Liver (tissue), 3 donors: ENCODE measurements at regions not wholly inside any gene's neighbourhood (a gene's known extent, or its start where the extent isn't known, plus 50 kb on each side); places are given as distances from the start of the nearest gene placed in this dataset.

Experiments used
- RXRA ChIP-seq, 2 donors: IDR thresholded peaks; 2 replicates each; pipeline ENCODE4 v1.6.1; 2017 to 2018; ENCODE audit warnings: antibody characterized with exemption in 2 of 2, mild to moderate bottlenecking in 1 of 2
- SP1 ChIP-seq: IDR thresholded peaks from 2 replicates; pipeline ENCODE4 v1.6.1; 2018; ENCODE audit warnings: antibody characterized with exemption, mild to moderate bottlenecking
- TF ChIP-seq, protein P1 (sequence below): fragments of 150-350 bp; IDR thresholded peaks from 2 replicates; pipeline ENCODE4 v1.5.1; 2017; ENCODE audit warnings: improper control_type of control experiment, low read depth, low read length; ENCODE audit not compliant: missing input control
- TF ChIP-seq, protein P2 (sequence below): IDR thresholded peaks from 2 replicates; pipeline ENCODE4 v1.6.1; 2016; ENCODE audit warnings: antibody characterized with exemption, mild to moderate bottlenecking
- donor health status: healthy.
- donor health status: healthy.

DNA sequence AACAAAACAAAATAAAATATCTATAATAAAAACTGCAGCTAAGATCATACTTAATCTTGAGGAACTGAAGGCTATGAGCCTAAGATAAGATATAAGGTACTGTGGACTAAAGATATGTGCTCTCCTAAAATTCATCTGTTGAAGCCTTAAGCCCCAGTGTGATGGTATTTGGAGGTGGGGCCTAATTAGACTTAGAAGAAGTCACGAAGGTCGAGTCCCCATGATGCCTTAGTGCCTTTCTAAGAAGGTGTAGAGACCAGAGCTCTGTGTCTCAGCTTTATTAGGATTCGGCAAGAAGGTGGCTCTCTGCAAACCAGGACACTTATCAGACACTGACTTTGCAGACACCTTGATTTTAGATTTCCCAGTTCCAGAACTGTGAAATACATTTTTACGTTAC is 622.0 kb upstream of the BRINP3 start:
- TF ChIP-seq, protein P1, sequence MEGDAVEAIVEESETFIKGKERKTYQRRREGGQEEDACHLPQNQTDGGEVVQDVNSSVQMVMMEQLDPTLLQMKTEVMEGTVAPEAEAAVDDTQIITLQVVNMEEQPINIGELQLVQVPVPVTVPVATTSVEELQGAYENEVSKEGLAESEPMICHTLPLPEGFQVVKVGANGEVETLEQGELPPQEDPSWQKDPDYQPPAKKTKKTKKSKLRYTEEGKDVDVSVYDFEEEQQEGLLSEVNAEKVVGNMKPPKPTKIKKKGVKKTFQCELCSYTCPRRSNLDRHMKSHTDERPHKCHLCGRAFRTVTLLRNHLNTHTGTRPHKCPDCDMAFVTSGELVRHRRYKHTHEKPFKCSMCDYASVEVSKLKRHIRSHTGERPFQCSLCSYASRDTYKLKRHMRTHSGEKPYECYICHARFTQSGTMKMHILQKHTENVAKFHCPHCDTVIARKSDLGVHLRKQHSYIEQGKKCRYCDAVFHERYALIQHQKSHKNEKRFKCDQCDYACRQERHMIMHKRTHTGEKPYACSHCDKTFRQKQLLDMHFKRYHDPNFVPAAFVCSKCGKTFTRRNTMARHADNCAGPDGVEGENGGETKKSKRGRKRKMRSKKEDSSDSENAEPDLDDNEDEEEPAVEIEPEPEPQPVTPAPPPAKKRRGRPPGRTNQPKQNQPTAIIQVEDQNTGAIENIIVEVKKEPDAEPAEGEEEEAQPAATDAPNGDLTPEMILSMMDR: no peak
- TF ChIP-seq SP1: no peak
- TF ChIP-seq, protein P2, sequence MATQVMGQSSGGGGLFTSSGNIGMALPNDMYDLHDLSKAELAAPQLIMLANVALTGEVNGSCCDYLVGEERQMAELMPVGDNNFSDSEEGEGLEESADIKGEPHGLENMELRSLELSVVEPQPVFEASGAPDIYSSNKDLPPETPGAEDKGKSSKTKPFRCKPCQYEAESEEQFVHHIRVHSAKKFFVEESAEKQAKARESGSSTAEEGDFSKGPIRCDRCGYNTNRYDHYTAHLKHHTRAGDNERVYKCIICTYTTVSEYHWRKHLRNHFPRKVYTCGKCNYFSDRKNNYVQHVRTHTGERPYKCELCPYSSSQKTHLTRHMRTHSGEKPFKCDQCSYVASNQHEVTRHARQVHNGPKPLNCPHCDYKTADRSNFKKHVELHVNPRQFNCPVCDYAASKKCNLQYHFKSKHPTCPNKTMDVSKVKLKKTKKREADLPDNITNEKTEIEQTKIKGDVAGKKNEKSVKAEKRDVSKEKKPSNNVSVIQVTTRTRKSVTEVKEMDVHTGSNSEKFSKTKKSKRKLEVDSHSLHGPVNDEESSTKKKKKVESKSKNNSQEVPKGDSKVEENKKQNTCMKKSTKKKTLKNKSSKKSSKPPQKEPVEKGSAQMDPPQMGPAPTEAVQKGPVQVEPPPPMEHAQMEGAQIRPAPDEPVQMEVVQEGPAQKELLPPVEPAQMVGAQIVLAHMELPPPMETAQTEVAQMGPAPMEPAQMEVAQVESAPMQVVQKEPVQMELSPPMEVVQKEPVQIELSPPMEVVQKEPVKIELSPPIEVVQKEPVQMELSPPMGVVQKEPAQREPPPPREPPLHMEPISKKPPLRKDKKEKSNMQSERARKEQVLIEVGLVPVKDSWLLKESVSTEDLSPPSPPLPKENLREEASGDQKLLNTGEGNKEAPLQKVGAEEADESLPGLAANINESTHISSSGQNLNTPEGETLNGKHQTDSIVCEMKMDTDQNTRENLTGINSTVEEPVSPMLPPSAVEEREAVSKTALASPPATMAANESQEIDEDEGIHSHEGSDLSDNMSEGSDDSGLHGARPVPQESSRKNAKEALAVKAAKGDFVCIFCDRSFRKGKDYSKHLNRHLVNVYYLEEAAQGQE: no peak
- no peak for TF ChIP-seq RXRA (IDR thresholded peaks at IDR 0.05)
